Erythroblast (primary cell): ENCODE measurements at regions not wholly inside any gene's neighbourhood (a gene's known extent, or its start where the extent isn't known, plus 50 kb on each side); places are given as distances from the start of the nearest gene placed in this dataset.

Experiments used
- DNase-seq, 2 experiments: peaks; one replicate each; lab custom pipeline; 2025; lab: John Stamatoyannopoulos, UW
- GATA1 ChIP-seq: IDR thresholded peaks from 2 replicates; pipeline ENCODE4 v1.6.1; 2011; ENCODE audit warnings: low read depth, mild to moderate bottlenecking, control low read depth, low read length, moderate library complexity
- POLR2A ChIP-seq: IDR thresholded peaks from 2 replicates; pipeline ENCODE4 v1.6.1; 2011; ENCODE audit warnings: mild to moderate bottlenecking, low read length

GRCh38 chr6:62367601-62368000, 81.6 kb upstream of the KHDRBS2 start:
- DNase-seq = no peak
- TF ChIP-seq POLR2A (no peak), GATA1 (no peak)

DNA sequence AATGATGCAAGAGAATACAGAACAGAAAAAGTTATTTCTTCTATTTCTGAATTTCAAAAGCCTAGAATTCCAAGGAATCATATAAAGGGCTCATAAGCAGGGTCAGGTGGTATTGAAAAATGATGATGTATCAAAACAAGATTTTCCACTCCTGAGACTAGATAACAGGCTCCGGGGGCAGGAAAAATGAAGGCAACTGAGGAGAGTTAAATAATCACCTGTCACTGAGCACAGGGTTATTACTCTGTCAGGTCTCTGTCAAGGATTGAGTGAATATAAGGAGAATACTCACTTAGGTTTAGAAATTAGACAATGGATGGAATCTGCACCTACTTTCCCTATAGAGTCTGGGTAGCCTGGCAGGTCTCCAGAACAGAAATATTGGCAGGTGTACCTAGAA, 76.1 kb upstream of the KHDRBS2 start:
- DNase-seq = no peak
- TF ChIP-seq GATA1 = no peak

DNA sequence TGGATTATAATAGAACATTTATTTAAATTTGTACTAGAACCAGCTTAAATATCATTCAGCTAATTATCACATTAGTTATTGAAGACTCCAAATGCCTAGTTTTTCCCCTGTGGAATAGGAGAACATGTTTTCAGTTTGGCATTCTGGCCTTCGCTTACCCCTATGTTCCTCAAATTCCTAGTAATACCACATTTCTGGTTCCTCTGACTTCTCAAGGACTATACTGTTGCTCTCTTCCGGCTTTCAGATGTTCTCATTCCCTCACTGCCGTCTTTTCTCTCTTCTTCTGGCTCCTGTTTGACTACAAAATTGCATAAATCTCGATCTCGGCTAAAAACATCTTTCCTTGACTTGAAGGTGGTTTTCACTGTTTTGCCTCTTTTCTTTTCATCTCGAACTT, 71.8 kb upstream of the KHDRBS2 start:
- TF ChIP-seq POLR2A (no peak), GATA1 (no peak)
- no peak for DNase-seq

DNA sequence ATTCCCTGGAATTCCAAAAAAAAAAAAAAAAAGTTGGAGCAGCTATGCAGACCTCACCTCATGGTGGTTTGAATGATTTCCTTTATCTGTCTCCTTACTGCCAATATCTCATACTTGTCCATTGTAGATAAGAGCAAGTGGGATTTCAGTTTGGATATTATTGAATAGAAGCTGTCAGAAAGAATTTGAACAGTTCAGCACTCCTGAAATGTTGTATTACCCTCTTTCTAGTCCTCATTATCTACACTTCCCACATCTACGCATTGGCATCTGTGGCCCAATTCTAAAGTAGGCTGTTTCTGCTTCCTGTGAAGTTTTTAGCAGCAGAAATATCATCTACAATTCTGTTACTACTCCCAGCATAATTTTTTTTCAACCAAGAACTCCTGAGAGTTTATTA, 68.2 kb upstream of the KHDRBS2 start:
- TF ChIP-seq GATA1 (no peak), POLR2A (no peak)
- DNase-seq = no peak

- no peak for TF ChIP-seq POLR2A
- TF ChIP-seq GATA1 = no peak
- no peak for DNase-seq
Observed at GRCh38 chr6:62345962-62346689, 60.1 kb upstream of the KHDRBS2 start.

GRCh38 chr6:62345446-62345845, 59.4 kb upstream of the KHDRBS2 start:
- no peak for TF ChIP-seq POLR2A
- TF ChIP-seq GATA1 = no peak
- DNase-seq = no peak

- DNase-seq = no peak
Observed at GRCh38 chr6:62344850-62345249, 58.8 kb upstream of the KHDRBS2 start.

GRCh38 chr6:62338477-62338876, 52.5 kb upstream of the KHDRBS2 start:
- TF ChIP-seq GATA1 (no peak), POLR2A (no peak)
- DNase-seq = no peak

More at GRCh38 chr6:62344850-62345249, 58.8 kb upstream of the KHDRBS2 start:
- TF ChIP-seq POLR2A (no peak), GATA1 (no peak)
